ENCODE measurements at regions not wholly inside any gene's neighbourhood (a gene's known extent, or its start where the extent isn't known, plus 50 kb on each side); places are given as distances from the start of the nearest gene placed in this dataset.

- TF ChIP-seq CTCF (IDR thresholded peaks at IDR 0.05; ENCODE audit: poor library complexity) (no peak), EZH2 (IDR thresholded peaks at IDR 0.05; ENCODE audit: borderline replicate concordance) (no peak), EZH2phosphoT487 (IDR thresholded peaks at IDR 0.05; ENCODE audit: low read depth, severe bottlenecking, unreplicated experiment) (no peak)
These were observed 217.9 kb upstream of the PWP1 start for GRCh38 chr12:107467716-107468115.
